ENCODE measurements at regions not wholly inside any gene's neighbourhood (a gene's known extent, or its start where the extent isn't known, plus 50 kb on each side); places are given as distances from the start of the nearest gene placed in this dataset.

DNA sequence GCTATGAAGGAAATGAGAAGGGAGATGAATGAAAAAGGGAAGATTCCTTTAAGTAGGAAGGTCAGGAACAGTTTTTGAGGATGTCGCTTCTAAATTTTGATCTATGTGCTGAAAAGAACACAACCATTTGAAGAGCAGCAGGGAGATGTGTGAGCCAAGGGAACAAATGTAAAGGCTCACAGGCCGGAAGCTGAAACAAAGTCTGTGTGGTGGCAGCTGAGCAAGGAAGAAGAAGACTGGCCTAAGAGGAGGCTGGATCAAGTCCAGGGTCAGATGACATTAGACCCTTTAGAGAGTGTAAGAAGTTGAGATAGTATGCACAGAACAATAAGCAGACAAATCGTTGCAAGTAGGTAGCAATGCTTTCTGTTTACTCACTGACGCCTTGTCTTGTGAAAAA, 1631.4 kb upstream of the TENM4 start:
- TF ChIP-seq POLR2A (IDR thresholded peaks at IDR 0.05; ENCODE audit: low read length) = no peak
- TF ChIP-seq GATA1 (IDR thresholded peaks at IDR 0.05; ENCODE audit: low read depth, low read length) = no peak
